Hepatocyte (in vitro differentiated cells): ENCODE measurements at regions not wholly inside any gene's neighbourhood (a gene's known extent, or its start where the extent isn't known, plus 50 kb on each side); places are given as distances from the start of the nearest gene placed in this dataset.
A peak's percentile ranks its signal among the peaks of the same experiment; 100 is the strongest.

Experiments used
- CTCF ChIP-seq: fragments of 200-600 bp; sonication (generic); IDR thresholded peaks from 2 replicates; pipeline ENCODE4 v1.5.1; 2016; ENCODE audit warnings: antibody characterized with exemption, mild to moderate bottlenecking; ENCODE audit not compliant: poor library complexity
- EZH2 ChIP-seq: fragments of 200-600 bp; sonication (generic); IDR thresholded peaks from 2 replicates; pipeline ENCODE4 v1.6.1; 2016; ENCODE audit warnings: antibody characterized with exemption, mild to moderate bottlenecking, borderline replicate concordance
- EZH2phosphoT487 ChIP-seq: fragments of 200-600 bp; sonication (generic); IDR thresholded peaks from one replicate; pipeline ENCODE4 v1.6.1; 2018; ENCODE audit warnings: antibody characterized with exemption, mild to moderate bottlenecking, low read depth, moderate library complexity; ENCODE audit not compliant: unreplicated experiment, severe bottlenecking

GRCh38 chr10:58952747-58953466 is 223.5 kb upstream of the PHYHIPL start:
- TF ChIP-seq CTCF (peak; percentile 80), EZH2 (no peak), EZH2phosphoT487 (no peak)
